HCT116 (cell line): ENCODE measurements at regions not wholly inside any gene's neighbourhood (a gene's known extent, or its start where the extent isn't known, plus 50 kb on each side); places are given as distances from the start of the nearest gene placed in this dataset.

Experiments used
- ATAC-seq: fragments of 200-7000 bp; cut with Tn5 transposase; 2 replicates; pipeline ENCODE4 v1.9.1; 2020; ENCODE audit warnings: mild to moderate bottlenecking, moderate library complexity
- BruUV-seq: library from RNA; stranded (reverse); fragments of 400-500 nt; replicated peaks from 2 replicates; lab custom pipeline; 2021; lab: Mats Ljungman, UMichigan
- CTCF ChIA-PET: fragments of 300-600 bp; sonication (Branson Sonifier 250); formaldehyde crosslinking; loops from one replicate; lab custom pipeline; 2021; ENCODE audit warnings: antibody characterized with exemption; lab: Charles Lee
- POLR2A ChIA-PET: fragments of 300-600, 350-600 bp; sonication (Branson Sonifier 250); formaldehyde crosslinking; loops from one replicate; lab custom pipeline; 2021; ENCODE audit warnings: antibody characterized with exemption; lab: Charles Lee
- RAD21 ChIA-PET, 2 experiments: fragments of 300-600 bp; sonication (Branson Sonifier 250); formaldehyde crosslinking; loops; one replicate each; lab custom pipeline; 2023; ENCODE audit warnings: low total read pairs in 2 of 2; ENCODE audit not compliant: uncharacterized antibody in 2 of 2, unreplicated experiment in 2 of 2, low non-redundant PET in 1 of 2; lab: Charles Lee
- DNase-seq: peaks from one replicate; pipeline ENCODE4 v3.0.0-alpha.2; 2010; ENCODE audit warnings: low read depth, low spot score
- H2AFZ ChIP-seq: fragments of 200-600 bp; shearing (Covaris generic), sonication (generic); 2 replicates; pipeline ENCODE4 v1.6.1; 2017; ENCODE audit warnings: low read depth, mixed run types, mixed read lengths, antibody characterized with exemption, low read length; ENCODE audit not compliant: poor library complexity, severe bottlenecking
- H3K27ac ChIP-seq: 2 replicates; pipeline ENCODE4 v1.5.1; 2012; ENCODE audit warnings: low read depth, low read length
- H3K27me3 ChIP-seq: fragments of 200-600 bp; sonication (generic); 2 replicates; pipeline ENCODE4 v1.6.1; 2016; ENCODE audit warnings: mixed run types, low read length, mixed read lengths; ENCODE audit not compliant: insufficient read depth
- H3K36me3 ChIP-seq, 2 experiments: fragments of 200-500 bp in 1 of 2; fragments of 200-600 bp in 1 of 2; sonication (Bioruptor generic) in 1 of 2; sonication (generic) in 1 of 2; 2 replicates each; pipeline versions ENCODE4 v1.5.1 to v1.6.1; 2014 to 2016; ENCODE audit warnings: low read length in 2 of 2, inconsistent platforms in 1 of 2, mixed read lengths in 1 of 2, mixed run types in 1 of 2; ENCODE audit not compliant: insufficient read depth in 2 of 2, control insufficient read depth in 1 of 2
- H3K4me1 ChIP-seq, 2 experiments: fragments of 200-600 bp in 1 of 2; sonication (generic) in 1 of 2; 2 replicates each; pipeline versions ENCODE4 v1.5.1 to v1.6.1; 2012 to 2017; ENCODE audit warnings: low read length in 2 of 2, inconsistent platforms in 1 of 2, mild to moderate bottlenecking in 1 of 2, mixed read lengths in 1 of 2, mixed run types in 1 of 2, moderate library complexity in 1 of 2; ENCODE audit not compliant: insufficient read depth in 2 of 2, control insufficient read depth in 1 of 2
- H3K4me2 ChIP-seq: fragments of 200-600 bp; sonication (generic); 2 replicates; pipeline ENCODE4 v1.6.1; 2017; ENCODE audit warnings: mixed run types, low read length, mixed read lengths
- H3K4me3 ChIP-seq, 2 experiments: fragments of 200-600 bp in 1 of 2; sonication (generic) in 1 of 2; replicated peaks in 1 of 2; 2 replicates each; pipeline ENCODE4 v1.5.1; 2011 to 2016; ENCODE audit warnings: low read length in 2 of 2, control low read depth in 1 of 2, low read depth in 1 of 2, mild to moderate bottlenecking in 1 of 2, mixed read lengths in 1 of 2, mixed run types in 1 of 2
- H3K79me2 ChIP-seq: fragments of 200-600 bp; sonication (generic); 2 replicates; pipeline ENCODE4 v1.6.1; 2017; ENCODE audit warnings: mild to moderate bottlenecking, mixed run types, low read length, moderate library complexity, mixed read lengths; ENCODE audit not compliant: insufficient read depth
- H3K9ac ChIP-seq: fragments of 200-600 bp; sonication (generic); 2 replicates; pipeline ENCODE4 v1.6.1; 2016; ENCODE audit warnings: low read length, mixed read lengths
- H3K9me2 ChIP-seq: fragments of 200-600 bp; sonication (generic), shearing (Covaris generic); 2 replicates; pipeline ENCODE4 v1.6.1; 2017; ENCODE audit warnings: mixed run types, mild to moderate bottlenecking, moderate library complexity; ENCODE audit not compliant: insufficient read depth
- H3K9me3 ChIP-seq, 2 experiments: fragments of 200-500 bp in 1 of 2; fragments of 200-600 bp in 1 of 2; sonication (Bioruptor generic) in 1 of 2; sonication (generic) in 1 of 2; 2 replicates each; pipeline ENCODE4 v1.6.1; 2014 to 2017; ENCODE audit warnings: low read length in 2 of 2, mixed read lengths in 2 of 2, inconsistent platforms in 1 of 2, low read depth in 1 of 2, mild to moderate bottlenecking in 1 of 2, mixed run types in 1 of 2, moderate library complexity in 1 of 2; ENCODE audit not compliant: control insufficient read depth in 1 of 2, insufficient read depth in 1 of 2
- H4K20me1 ChIP-seq: fragments of 200-600 bp; sonication (generic), shearing (Covaris generic); 2 replicates; pipeline ENCODE4 v1.6.1; 2017; ENCODE audit warnings: mixed run types, mild to moderate bottlenecking, moderate library complexity; ENCODE audit not compliant: insufficient read depth
- CBX3 ChIP-seq: IDR thresholded peaks from 2 replicates; pipeline ENCODE4 v1.6.1; 2012; ENCODE audit warnings: low read depth
- CEBPB ChIP-seq: IDR thresholded peaks from 2 replicates; pipeline ENCODE4 v1.6.1; 2012; ENCODE audit warnings: low read depth
- CTCF ChIP-seq, 3 experiments: fragments of 200-600 bp in 1 of 3; sonication (generic) in 1 of 3; IDR thresholded peaks in 2 of 3; conservative IDR thresholded peaks in 1 of 3; 2 replicates each; pipeline ENCODE4 v1.5.1; 2012 to 2017; ENCODE audit warnings: low read depth in 2 of 3, low read length in 2 of 3, antibody characterized with exemption in 1 of 3, borderline replicate concordance in 1 of 3, control low read depth in 1 of 3, mild to moderate bottlenecking in 1 of 3, mixed read lengths in 1 of 3, mixed run types in 1 of 3, moderate library complexity in 1 of 3; ENCODE audit not compliant: insufficient read depth in 1 of 3
- EGR1 ChIP-seq: IDR thresholded peaks from 2 replicates; pipeline ENCODE4 v1.6.1; 2012; ENCODE audit warnings: low read depth
- ELF1 ChIP-seq: IDR thresholded peaks from 2 replicates; pipeline ENCODE4 v1.6.1; 2012; ENCODE audit warnings: low read depth, borderline replicate concordance
- EZH2 ChIP-seq: fragments of 200-600 bp; sonication (generic); IDR thresholded peaks from 2 replicates; pipeline ENCODE4 v1.6.1; 2017; ENCODE audit warnings: antibody characterized with exemption, mixed run types
- EZH2phosphoT487 ChIP-seq: fragments of 200-600 bp; IDR thresholded peaks from 2 replicates; pipeline ENCODE4 v1.6.1; 2018; ENCODE audit warnings: antibody characterized with exemption, borderline replicate concordance
- FOSL1 ChIP-seq: IDR thresholded peaks from 2 replicates; pipeline ENCODE4 v1.6.1; 2012; ENCODE audit warnings: low read depth
- MAX ChIP-seq: IDR thresholded peaks from 2 replicates; pipeline ENCODE4 v1.6.1; 2012
- POLR2A ChIP-seq: IDR thresholded peaks from 2 replicates; pipeline ENCODE4 v1.7.0; 2011; ENCODE audit warnings: borderline replicate concordance; ENCODE audit not compliant: insufficient read depth, insufficient read length; ENCODE audit errors: extremely low read depth
- POLR2AphosphoS5 ChIP-seq: IDR thresholded peaks from 2 replicates; pipeline ENCODE4 v1.6.1; 2011; ENCODE audit warnings: mild to moderate bottlenecking, low read depth, low read length, moderate library complexity
- RAD21 ChIP-seq: IDR thresholded peaks from 2 replicates; pipeline ENCODE4 v1.6.1; 2012; ENCODE audit warnings: low read depth, mild to moderate bottlenecking
- SIN3A ChIP-seq: IDR thresholded peaks from 2 replicates; pipeline ENCODE4 v1.6.1; 2012; ENCODE audit warnings: low read depth
- SP1 ChIP-seq: IDR thresholded peaks from 2 replicates; pipeline ENCODE4 v1.6.1; 2012; ENCODE audit warnings: low read depth
- SRF ChIP-seq: IDR thresholded peaks from 2 replicates; pipeline ENCODE4 v1.6.1; 2012; ENCODE audit warnings: low read depth
- YY1 ChIP-seq: IDR thresholded peaks from 2 replicates; pipeline ENCODE4 v1.6.1; 2011; ENCODE audit warnings: low read length, low read depth, moderate library complexity, mild to moderate bottlenecking; ENCODE audit not compliant: insufficient replicate concordance; ENCODE audit errors: extremely low read depth
- ZFX ChIP-seq: fragments of 450-650 bp; IDR thresholded peaks from 2 replicates; pipeline ENCODE4 v1.6.1; 2017
- ZNF274 ChIP-seq: fragments of 200-500 bp; sonication (Bioruptor generic); IDR thresholded peaks from 2 replicates; pipeline ENCODE4 v1.6.1; 2014; ENCODE audit warnings: mild to moderate bottlenecking, low read depth, low read length, inconsistent platforms
- intact Hi-C: fragments of 100-400 bp; cut with micrococcal nuclease; formaldehyde crosslinking; loops from 2 replicates; pipeline ENCODE4 v1.10.0; 2022

- no peak overlapping the region for H3K4me3 ChIP-seq
- intact Hi-C loops: no loop called here
- no peak overlapping the region for H3K9ac ChIP-seq
- POLR2A ChIA-PET: no interaction called here
- no peak overlapping the region for H2AFZ ChIP-seq
- no TSS peak for BruUV-seq
- H3K4me1 ChIP-seq: no peaks in the 10 kb centered on the region
- no peaks in the 10 kb centered on the region for H3K9me2 ChIP-seq
- no peak overlapping the region for H3K27ac ChIP-seq
- no peak for DNase-seq
- no peaks in the 10 kb centered on the region for H3K79me2 ChIP-seq
- no peak for ATAC-seq
- CTCF ChIA-PET: no interaction called here
- H3K27me3 ChIP-seq: no peaks in the 10 kb centered on the region
- no peak overlapping the region for H3K4me2 ChIP-seq
- TF ChIP-seq EZH2phosphoT487 (no peak), YY1 (no peak), FOSL1 (no peak), CTCF (IDR thresholded peaks at IDR 0.05 in 2 of 3, conservative IDR thresholded peaks at IDR 0.05 in 1 of 3; ENCODE audit: borderline replicate concordance in 1 of 3, insufficient read depth in 1 of 3, low read depth in 2 of 3, low read length in 2 of 3) (no peak), POLR2A (no peak), ELF1 (no peak), RAD21 (no peak), SIN3A (no peak)
- H3K36me3 ChIP-seq: no peaks in the 10 kb centered on the region
- RAD21 ChIA-PET: no interaction called here
- no peaks in the 10 kb centered on the region for H4K20me1 ChIP-seq
- H3K9me3 ChIP-seq: no peaks in the 10 kb centered on the region
Measured at GRCh38 chr2:143950704-143951103, 569.2 kb downstream of the ZEB2 start.

DNA sequence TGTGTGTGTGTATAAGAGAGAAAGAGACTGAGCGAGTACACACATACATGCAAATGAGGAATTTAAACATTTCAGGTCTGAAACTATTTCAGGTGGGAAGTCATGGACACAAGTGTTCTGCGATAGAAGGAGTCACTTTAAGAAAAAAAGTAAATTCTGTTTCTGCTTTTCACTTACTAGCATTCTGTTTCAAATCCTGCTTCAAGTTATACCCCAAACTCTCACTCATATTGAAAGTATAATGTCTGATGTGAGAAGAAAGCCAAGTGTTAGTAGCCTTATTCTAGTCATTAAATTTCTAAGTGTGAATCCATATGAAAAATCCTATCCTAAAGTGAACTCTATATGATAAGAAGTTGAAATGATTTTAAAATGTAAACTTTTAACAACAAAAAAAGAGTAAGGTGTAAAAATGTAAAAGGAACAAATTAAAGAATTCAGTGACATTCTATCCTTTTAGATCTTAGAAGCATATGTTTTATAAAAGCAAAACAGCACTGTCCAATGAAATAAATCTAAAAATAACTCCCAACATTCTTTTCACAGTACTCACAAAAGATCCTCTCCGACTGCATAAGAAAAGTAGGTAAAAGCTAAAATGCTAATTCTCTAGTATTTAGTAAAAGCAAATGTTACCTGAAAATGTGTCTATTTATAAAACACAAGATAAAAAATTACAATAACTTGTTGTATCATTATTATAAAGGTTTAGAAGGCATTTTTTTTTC lies 570.6 kb downstream of the ZEB2 start:
- H3K27ac ChIP-seq: no peak overlapping the region
- H3K27me3 ChIP-seq: no peaks in the 10 kb centered on the region
- ChIA-PET POLR2A (no interaction called here), RAD21 (no interaction called here), CTCF (no interaction called here)
- no peaks in the 10 kb centered on the region for H4K20me1 ChIP-seq
- no peaks in the 10 kb centered on the region for H3K9me3 ChIP-seq
- no peak for DNase-seq
- H3K4me2 ChIP-seq: no peak overlapping the region
- H3K36me3 ChIP-seq: no peaks in the 10 kb centered on the region
- H3K79me2 ChIP-seq: no peaks in the 10 kb centered on the region
- H3K9ac ChIP-seq: no peak overlapping the region
- no peaks in the 10 kb centered on the region for H3K4me1 ChIP-seq
- no peak overlapping the region for H3K4me3 ChIP-seq
- ATAC-seq: no peak
- no TSS peak for BruUV-seq
- H3K9me2 ChIP-seq: no peaks in the 10 kb centered on the region
- intact Hi-C loops: no loop called here
- H2AFZ ChIP-seq: no peak overlapping the region
- TF ChIP-seq POLR2AphosphoS5 (no peak), CTCF (IDR thresholded peaks at IDR 0.05 in 2 of 3, conservative IDR thresholded peaks at IDR 0.05 in 1 of 3; ENCODE audit: borderline replicate concordance in 1 of 3, insufficient read depth in 1 of 3, low read depth in 2 of 3, low read length in 2 of 3) (no peak), EGR1 (no peak), RAD21 (no peak), MAX (no peak), ZFX (no peak), EZH2phosphoT487 (no peak), SRF (no peak), EZH2 (no peak), SP1 (no peak), CBX3 (no peak), CEBPB (no peak), ELF1 (no peak), ZNF274 (no peak)
